Gastrocnemius medialis (tissue), 4 donors: ENCODE measurements at regions not wholly inside any gene's neighbourhood (a gene's known extent, or its start where the extent isn't known, plus 50 kb on each side); places are given as distances from the start of the nearest gene placed in this dataset.

Experiments
- CTCF ChIP-seq, 5 experiments: fragments of 450-650 bp in 3 of 5; fragments of 200-600 bp in 2 of 5; sonication (generic) in 2 of 5; IDR thresholded peaks in 4 of 5; conservative IDR thresholded peaks in 1 of 5; 1 replicate in 4 of 5; 2 replicates in 1 of 5; pipeline ENCODE4 v1.5.1; 2016 to 2019; ENCODE audit warnings: antibody characterized with exemption in 5 of 5, mild to moderate bottlenecking in 3 of 5, moderate library complexity in 3 of 5
- POLR2A ChIP-seq, 2 donors: fragments of 450-650 bp; IDR thresholded peaks; one replicate each; pipeline ENCODE4 v1.6.1; 2017; ENCODE audit warnings: antibody characterized with exemption in 2 of 2, mild to moderate bottlenecking in 2 of 2, moderate library complexity in 2 of 2

- TF ChIP-seq CTCF (IDR thresholded peaks at IDR 0.05 in 4 of 5, conservative IDR thresholded peaks at IDR 0.05 in 1 of 5) (no peak), POLR2A (IDR thresholded peaks at IDR 0.05) (no peak)
Measured at GRCh38 chr15:61784734-61785133, 275.5 kb downstream of the VPS13C start.
